Choroid plexus epithelial cell (primary cell): ENCODE measurements at regions not wholly inside any gene's neighbourhood (a gene's known extent, or its start where the extent isn't known, plus 50 kb on each side); places are given as distances from the start of the nearest gene placed in this dataset.
A peak's percentile ranks its signal among the peaks of the same experiment; 100 is the strongest.

Experiments
- DNase-seq: peaks from one replicate; pipeline ENCODE4 v3.0.0-alpha.2; 2010; ENCODE audit warnings: low read depth
- H3K4me3 ChIP-seq: 2 replicates; pipeline ENCODE4 v1.5.1; 2011; ENCODE audit warnings: low read depth, mild to moderate bottlenecking, control low read depth, low read length, moderate library complexity
- TF ChIP-seq, protein P1 (sequence below): conservative IDR thresholded peaks from 2 replicates; pipeline ENCODE4 v1.5.1; 2011; ENCODE audit warnings: low read depth, mild to moderate bottlenecking, control low read depth, inconsistent platforms, low read length, moderate library complexity

DNA sequence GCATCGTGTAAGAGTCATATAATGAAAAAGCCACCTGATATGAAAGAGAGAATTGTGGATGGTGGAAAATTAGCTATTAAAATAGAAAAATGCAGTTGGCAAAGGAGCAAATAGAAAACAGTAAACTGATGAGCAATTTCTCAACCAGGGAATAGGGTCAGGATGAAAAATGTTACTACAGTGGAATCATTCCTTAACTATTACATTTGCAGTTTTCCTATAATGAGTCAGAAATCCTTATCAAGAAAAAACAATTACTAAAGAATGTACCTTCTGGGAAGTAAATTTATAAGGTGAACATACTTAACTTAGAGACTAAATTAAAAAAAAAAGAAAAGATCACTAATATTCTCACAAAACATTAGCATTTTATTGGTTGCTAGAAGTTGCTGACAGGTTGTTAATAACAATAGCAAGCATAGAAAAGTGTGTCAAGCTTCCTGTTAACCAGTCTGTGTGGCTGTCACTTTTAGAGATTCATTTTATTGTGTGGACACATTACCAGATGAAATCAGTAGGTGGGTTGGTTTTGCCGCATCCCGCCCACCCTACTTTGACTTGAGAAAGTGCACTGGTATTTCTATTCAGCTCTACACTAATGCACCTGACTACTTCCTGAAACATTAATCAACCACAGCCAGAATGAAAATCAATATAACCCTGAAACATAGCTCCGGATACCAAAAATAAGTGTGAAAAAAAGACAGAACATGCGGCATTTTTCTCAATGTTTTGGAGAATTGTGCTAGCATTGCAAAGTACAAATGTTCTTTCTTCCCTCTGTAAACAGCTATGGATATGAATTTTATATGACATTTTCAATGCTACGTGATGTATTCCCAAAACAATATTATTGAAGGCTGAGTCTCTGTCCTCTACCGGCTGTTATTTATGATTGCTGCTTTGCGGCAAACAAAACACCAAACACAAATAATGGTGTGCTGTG is 576.7 kb downstream of the SLC16A7 start:
- TF ChIP-seq, protein P1, sequence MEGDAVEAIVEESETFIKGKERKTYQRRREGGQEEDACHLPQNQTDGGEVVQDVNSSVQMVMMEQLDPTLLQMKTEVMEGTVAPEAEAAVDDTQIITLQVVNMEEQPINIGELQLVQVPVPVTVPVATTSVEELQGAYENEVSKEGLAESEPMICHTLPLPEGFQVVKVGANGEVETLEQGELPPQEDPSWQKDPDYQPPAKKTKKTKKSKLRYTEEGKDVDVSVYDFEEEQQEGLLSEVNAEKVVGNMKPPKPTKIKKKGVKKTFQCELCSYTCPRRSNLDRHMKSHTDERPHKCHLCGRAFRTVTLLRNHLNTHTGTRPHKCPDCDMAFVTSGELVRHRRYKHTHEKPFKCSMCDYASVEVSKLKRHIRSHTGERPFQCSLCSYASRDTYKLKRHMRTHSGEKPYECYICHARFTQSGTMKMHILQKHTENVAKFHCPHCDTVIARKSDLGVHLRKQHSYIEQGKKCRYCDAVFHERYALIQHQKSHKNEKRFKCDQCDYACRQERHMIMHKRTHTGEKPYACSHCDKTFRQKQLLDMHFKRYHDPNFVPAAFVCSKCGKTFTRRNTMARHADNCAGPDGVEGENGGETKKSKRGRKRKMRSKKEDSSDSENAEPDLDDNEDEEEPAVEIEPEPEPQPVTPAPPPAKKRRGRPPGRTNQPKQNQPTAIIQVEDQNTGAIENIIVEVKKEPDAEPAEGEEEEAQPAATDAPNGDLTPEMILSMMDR, result no peak
- DNase-seq, result peak; percentile 44
- H3K4me3 ChIP-seq, result no peak overlapping the region

DNA sequence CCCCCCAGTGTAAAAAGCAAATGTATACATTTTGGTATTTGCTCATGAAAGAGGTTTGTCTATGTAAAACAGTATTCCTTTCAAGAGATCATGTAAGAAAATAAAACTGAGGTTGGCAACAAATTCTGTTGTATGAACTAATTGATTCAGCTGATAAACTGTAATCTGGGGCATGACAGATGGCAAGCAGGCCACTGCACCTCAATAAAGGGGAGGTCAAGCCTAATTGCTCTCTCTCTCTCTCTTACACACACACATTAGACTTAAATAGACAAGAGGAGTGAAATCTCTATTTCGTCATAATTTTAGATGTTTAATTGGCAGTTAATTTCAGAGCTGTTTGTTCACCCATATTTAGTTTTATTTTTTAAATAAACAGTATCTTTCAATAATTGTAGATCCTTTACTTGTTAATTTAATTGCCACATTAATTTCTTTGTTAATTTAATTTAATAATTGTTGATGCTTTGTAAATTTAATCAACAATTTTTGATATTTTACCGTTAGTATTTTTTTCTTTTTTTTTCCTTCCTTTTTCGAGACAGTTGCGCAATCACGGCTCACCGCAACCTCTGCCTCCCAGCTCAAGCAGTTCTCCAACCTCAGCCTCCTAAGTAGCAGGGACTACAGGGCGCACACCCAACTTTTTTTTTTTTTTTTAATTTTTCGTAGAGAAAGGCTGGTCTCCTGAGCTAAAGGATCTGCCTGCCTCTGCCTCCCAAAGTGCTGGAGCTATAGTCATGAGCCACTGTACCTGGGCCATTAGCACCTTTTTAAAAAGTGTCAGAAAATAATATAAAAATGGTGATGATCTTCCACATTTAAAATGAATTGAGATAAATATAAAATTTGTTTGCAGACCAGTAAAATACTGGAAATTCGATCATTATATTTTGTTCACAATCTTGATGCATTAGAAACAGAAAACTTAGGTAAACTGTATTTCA is 577.7 kb downstream of the SLC16A7 start:
- DNase-seq, result no peak
- no peak overlapping the region for H3K4me3 ChIP-seq
- TF ChIP-seq, protein P1, result no peak

DNA sequence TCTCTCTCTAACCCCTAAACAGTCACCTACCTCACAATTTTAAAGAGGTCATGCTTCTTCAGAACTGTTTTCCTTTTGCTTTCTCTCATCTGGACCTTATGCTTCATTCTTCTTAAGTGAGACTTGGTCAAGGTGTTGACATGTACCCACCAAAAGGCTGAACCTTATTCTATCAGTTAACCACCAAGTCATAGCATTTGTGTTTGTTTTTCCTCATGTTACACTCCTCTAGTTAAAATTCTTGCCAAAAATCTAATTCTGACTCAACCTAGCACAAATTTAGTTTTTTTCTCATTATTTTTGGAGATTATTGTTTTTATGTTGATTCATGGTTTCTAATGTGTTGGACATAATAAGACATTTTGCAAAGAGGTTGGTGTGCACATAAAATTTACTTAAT is 578.6 kb downstream of the SLC16A7 start:
- DNase-seq, result peak; percentile 79
- TF ChIP-seq, protein P1, result no peak
- H3K4me3 ChIP-seq, result no peak overlapping the region

DNA sequence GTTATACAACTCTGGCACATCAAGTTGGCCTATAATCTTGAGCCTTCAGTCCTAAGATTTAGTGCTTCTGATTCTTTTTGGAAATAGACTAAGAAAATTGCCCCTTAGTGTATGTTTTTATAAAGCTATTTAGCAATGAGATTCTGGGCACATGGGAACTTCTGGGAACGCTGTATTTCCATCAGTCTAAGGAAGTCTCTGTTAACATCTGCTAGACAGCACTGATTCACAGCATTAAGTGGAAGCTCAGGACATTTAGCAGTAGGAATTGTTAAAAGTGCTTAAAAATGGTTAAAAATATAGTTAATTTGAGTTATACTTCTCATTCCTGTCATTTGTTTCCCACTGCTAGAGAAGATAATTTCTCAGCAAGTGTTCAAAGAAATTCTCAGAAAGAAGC is 579.1 kb downstream of the SLC16A7 start:
- DNase-seq, result peak; percentile 50
- TF ChIP-seq, protein P1, result no peak
- H3K4me3 ChIP-seq, result no peak overlapping the region

DNA sequence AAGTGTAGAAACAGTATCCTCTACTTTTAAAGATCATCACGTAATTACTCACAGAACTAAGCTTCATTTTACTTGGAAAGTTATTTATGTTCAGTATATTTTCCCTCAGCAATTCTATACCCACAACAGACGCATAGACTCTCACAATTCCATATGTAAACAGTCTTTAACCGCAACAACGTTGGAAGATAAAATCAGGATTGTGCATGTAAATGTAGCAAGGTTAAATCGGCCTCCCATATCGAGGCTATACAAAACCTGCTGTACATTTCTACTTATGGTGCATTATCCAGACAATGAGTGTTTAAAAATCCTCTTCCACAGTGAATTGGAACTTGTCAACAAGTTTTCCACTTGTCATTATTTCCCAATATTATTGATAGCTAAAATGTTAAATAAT is 581.1 kb downstream of the SLC16A7 start:
- DNase-seq, result no peak

DNA sequence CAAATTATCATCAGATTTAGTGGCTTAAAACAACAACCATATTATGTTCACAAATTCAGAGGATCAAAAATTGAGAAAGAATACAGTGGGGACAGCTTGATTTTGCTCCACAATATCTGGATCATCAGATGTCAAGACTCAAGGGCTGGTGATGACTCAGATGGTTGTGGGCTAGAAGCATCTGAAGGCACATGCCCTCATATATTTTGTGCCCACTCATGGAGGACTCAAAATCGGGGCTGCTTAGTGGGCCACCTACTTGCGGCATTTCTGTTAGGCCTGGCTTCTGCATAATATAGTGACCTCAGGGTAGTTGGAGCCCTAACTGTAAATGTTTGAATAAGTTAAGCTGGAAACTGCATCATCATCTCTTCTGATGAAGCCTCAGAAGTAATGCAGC is 584.5 kb downstream of the SLC16A7 start:
- TF ChIP-seq, protein P1, result no peak
- no peak for DNase-seq
- no peak overlapping the region for H3K4me3 ChIP-seq

More for the DNA sequence above, 581.1 kb downstream of the SLC16A7 start:
- no peak overlapping the region for H3K4me3 ChIP-seq
- TF ChIP-seq, protein P1, result no peak
